PC-9 (cell line): ENCODE measurements at regions not wholly inside any gene's neighbourhood (a gene's known extent, or its start where the extent isn't known, plus 50 kb on each side); places are given as distances from the start of the nearest gene placed in this dataset.

Experiments used
- CTCF ChIP-seq: fragments of 200-600 bp; sonication (generic); conservative IDR thresholded peaks from 2 replicates; pipeline ENCODE4 v1.6.1; 2017; ENCODE audit warnings: mixed run types, antibody characterized with exemption, mild to moderate bottlenecking, moderate library complexity
- EZH2 ChIP-seq: fragments of 200-600 bp; sonication (generic); IDR thresholded peaks from 2 replicates; pipeline ENCODE4 v1.8.0; 2017; ENCODE audit warnings: antibody characterized with exemption, low read depth

GRCh38 chr7:53205006-53205405 lies 169.6 kb downstream of the POM121L12 start:
- TF ChIP-seq CTCF (no peak), EZH2 (no peak)
